K562 (cell line): ENCODE measurements at regions not wholly inside any gene's neighbourhood (a gene's known extent, or its start where the extent isn't known, plus 50 kb on each side); places are given as distances from the start of the nearest gene placed in this dataset.

ENCODE experiments used
- ETV1 ChIP-seq: fragments of 450-650 bp; conservative IDR thresholded peaks from 2 replicates; pipeline ENCODE4 v1.6.1; 2016; ENCODE audit warnings: missing genetic modification characterization, control low read depth, low read depth, missing compliant biosample characterization
- FOXK1 ChIP-seq: sonication (generic); formaldehyde crosslinking; IDR thresholded peaks from 2 replicates; pipeline ENCODE4 v1.8.0; 2022; ENCODE audit warnings: missing genetic modification reagents, mild to moderate bottlenecking, borderline replicate concordance
- TCF7 ChIP-seq: sonication (generic); IDR thresholded peaks from 2 replicates; pipeline ENCODE4 v1.6.1; 2016; ENCODE audit warnings: antibody characterized with exemption, borderline replicate concordance
- ZFX ChIP-seq: sonication (generic); formaldehyde crosslinking; IDR thresholded peaks from 2 replicates; pipeline ENCODE4 v1.8.0; 2022; ENCODE audit warnings: mild to moderate bottlenecking, missing genetic modification reagents, moderate library complexity
- TF ChIP-seq, protein P1 (sequence below), 2 experiments: fragments of 200-800 bp in 1 of 2; sonication (Bioruptor generic) in 1 of 2; sonication (generic) in 1 of 2; formaldehyde crosslinking in 1 of 2; IDR thresholded peaks in 1 of 2; conservative IDR thresholded peaks in 1 of 2; 2 replicates each; pipeline versions ENCODE4 v1.5.0 to v1.6.1; 2016 to 2020; ENCODE audit warnings: missing compliant biosample characterization in 1 of 2, missing genetic modification characterization in 1 of 2, missing genetic modification reagents in 1 of 2
- TF ChIP-seq, protein P2 (sequence below): sonication (generic); formaldehyde crosslinking; IDR thresholded peaks from 2 replicates; pipeline ENCODE4 v1.8.0; 2023; ENCODE audit warnings: mild to moderate bottlenecking, missing genetic modification reagents
- TF ChIP-seq, protein P3 (sequence below): fragments of 250-450 bp; sonication (Bioruptor Pico); IDR thresholded peaks from 2 replicates; pipeline ENCODE4 v1.4.0; 2020; ENCODE audit warnings: mild to moderate bottlenecking, moderate library complexity

DNA sequence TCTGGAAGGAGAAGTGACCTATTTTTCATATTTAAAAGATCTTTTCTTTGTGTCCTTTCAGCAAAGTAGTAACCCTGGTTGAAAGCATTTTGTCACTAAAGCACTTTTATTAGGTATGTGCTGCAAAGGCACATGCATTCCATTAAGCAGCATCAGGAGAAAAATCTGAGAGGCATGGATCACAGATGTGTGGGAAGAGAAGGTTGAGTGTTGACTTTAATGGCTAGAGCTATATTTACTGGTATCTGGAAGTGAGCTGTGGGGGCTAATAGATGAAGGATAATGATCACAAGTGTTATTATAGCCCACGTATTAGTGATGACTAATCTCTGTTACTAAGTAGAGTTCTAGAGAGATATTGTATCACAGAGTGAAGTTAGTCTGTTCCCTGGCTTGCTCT, 1520.7 kb downstream of the ARAP2 start:
- TF ChIP-seq, protein P1, sequence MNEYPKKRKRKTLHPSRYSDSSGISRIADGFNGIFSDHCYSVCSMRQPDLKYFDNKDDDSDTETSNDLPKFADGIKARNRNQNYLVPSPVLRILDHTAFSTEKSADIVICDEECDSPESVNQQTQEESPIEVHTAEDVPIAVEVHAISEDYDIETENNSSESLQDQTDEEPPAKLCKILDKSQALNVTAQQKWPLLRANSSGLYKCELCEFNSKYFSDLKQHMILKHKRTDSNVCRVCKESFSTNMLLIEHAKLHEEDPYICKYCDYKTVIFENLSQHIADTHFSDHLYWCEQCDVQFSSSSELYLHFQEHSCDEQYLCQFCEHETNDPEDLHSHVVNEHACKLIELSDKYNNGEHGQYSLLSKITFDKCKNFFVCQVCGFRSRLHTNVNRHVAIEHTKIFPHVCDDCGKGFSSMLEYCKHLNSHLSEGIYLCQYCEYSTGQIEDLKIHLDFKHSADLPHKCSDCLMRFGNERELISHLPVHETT (CRISPR knock-in tag; conservative IDR thresholded peaks at IDR 0.05 in 1 of 2, IDR thresholded peaks at IDR 0.05 in 1 of 2): no peak
- TF ChIP-seq TCF7: no peak
- TF ChIP-seq, protein P2, sequence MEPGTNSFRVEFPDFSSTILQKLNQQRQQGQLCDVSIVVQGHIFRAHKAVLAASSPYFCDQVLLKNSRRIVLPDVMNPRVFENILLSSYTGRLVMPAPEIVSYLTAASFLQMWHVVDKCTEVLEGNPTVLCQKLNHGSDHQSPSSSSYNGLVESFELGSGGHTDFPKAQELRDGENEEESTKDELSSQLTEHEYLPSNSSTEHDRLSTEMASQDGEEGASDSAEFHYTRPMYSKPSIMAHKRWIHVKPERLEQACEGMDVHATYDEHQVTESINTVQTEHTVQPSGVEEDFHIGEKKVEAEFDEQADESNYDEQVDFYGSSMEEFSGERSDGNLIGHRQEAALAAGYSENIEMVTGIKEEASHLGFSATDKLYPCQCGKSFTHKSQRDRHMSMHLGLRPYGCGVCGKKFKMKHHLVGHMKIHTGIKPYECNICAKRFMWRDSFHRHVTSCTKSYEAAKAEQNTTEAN: no peak
- TF ChIP-seq ZFX (CRISPR knock-in tag): no peak
- no peak for TF ChIP-seq ETV1 (tag)
- no peak for TF ChIP-seq FOXK1 (CRISPR knock-in tag)
- TF ChIP-seq, protein P3, sequence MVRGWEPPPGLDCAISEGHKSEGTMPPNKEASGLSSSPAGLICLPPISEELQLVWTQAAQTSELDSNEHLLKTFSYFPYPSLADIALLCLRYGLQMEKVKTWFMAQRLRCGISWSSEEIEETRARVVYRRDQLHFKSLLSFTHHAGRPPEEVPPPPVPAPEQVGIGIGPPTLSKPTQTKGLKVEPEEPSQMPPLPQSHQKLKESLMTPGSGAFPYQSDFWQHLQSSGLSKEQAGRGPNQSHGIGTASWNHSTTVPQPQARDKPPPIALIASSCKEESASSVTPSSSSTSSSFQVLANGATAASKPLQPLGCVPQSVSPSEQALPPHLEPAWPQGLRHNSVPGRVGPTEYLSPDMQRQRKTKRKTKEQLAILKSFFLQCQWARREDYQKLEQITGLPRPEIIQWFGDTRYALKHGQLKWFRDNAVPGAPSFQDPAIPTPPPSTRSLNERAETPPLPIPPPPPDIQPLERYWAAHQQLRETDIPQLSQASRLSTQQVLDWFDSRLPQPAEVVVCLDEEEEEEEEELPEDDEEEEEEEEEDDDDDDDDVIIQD (CRISPR knock-in tag): no peak
